VCaP (cell line): ENCODE measurements at regions not wholly inside any gene's neighbourhood (a gene's known extent, or its start where the extent isn't known, plus 50 kb on each side); places are given as distances from the start of the nearest gene placed in this dataset.

Source experiments
- H3K27ac ChIP-seq: fragments of 450-650 bp; 2 replicates; pipeline ENCODE4 v1.5.1; 2017
- TF ChIP-seq, protein P1 (sequence below): fragments of 450-650 bp; conservative IDR thresholded peaks from 2 replicates; pipeline ENCODE4 v1.5.1; 2017; ENCODE audit warnings: mild to moderate bottlenecking, moderate library complexity

DNA sequence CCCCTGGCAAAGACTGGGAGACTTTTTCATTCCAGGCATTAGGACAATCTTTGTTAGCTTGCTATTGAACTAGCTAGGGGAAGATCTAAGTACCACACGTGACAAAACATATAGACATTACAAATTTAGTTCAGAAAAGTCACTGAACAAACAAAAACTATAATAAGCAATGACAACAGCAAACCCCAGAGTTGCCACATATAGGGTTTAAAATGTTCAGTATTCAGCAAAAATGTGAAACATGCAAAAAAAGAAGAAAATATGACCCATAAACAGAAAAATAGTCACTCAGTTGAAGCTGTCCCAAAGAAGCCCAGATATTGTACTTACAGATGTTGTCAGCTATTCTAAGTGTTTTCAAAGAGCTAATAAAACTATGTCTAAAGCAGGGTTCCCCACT, 431.1 kb upstream of the CDH2 start:
- TF ChIP-seq, protein P1, sequence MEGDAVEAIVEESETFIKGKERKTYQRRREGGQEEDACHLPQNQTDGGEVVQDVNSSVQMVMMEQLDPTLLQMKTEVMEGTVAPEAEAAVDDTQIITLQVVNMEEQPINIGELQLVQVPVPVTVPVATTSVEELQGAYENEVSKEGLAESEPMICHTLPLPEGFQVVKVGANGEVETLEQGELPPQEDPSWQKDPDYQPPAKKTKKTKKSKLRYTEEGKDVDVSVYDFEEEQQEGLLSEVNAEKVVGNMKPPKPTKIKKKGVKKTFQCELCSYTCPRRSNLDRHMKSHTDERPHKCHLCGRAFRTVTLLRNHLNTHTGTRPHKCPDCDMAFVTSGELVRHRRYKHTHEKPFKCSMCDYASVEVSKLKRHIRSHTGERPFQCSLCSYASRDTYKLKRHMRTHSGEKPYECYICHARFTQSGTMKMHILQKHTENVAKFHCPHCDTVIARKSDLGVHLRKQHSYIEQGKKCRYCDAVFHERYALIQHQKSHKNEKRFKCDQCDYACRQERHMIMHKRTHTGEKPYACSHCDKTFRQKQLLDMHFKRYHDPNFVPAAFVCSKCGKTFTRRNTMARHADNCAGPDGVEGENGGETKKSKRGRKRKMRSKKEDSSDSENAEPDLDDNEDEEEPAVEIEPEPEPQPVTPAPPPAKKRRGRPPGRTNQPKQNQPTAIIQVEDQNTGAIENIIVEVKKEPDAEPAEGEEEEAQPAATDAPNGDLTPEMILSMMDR = no peak
- H3K27ac ChIP-seq = no peak overlapping the region

DNA sequence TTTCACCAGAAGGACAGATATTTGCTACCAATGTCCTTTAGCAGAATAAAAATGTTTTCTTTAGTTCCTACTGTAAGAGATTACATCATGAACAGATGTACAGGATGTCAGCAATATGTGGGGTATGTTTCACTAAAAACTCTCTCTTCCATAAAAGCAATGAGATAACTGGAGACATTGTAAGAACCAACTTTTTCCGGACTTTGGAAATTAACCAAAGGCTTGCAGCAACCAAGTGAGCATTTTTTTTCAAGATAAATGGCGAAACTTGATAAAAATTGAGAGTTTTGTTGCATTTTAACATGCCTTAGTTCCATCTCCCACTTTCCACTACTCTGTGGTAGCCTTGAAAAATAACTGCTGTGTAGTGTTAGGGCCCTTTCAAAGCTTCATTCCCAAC, 429.8 kb upstream of the CDH2 start:
- H3K27ac ChIP-seq = no peak overlapping the region
- TF ChIP-seq, protein P1 = no peak

DNA sequence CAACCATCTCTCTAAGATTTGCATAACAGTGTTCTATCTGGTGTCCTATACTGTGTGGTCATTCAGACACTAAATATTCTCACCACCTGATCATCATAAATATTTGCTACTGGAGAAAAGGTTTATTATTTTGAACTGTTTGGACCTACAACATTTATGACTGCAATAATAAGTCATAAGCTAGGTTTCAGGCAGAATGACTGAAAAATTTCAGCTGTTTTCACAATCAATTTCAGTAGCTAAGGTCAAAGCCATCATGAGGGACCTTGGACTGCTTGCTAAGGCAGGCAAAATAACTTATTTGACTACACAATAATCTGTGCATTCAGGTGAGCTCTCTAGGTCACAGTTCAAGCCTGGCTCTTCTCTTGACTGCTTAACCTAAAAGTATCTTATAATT, 425.5 kb upstream of the CDH2 start:
- TF ChIP-seq, protein P1 = no peak
- no peak overlapping the region for H3K27ac ChIP-seq

DNA sequence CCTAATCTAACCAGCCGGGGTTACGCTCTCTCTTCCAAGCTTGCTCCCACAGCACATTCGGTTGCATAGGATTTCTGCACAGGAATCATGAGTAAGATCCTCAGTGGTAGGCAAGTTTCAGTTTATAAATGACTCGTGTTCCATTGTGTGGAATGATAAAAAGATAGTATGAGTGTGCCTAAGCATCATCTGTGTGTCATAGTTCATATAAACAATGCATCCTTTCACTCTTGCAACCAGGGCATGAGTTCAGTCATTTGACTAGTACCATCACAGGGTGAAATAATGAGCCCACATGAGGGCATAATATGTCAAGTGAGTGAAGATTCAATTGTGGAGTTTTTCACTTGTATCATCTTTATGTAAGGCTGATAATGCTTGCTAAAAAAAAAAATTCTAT, 417.1 kb upstream of the CDH2 start:
- TF ChIP-seq, protein P1 = no peak
- no peak overlapping the region for H3K27ac ChIP-seq

DNA sequence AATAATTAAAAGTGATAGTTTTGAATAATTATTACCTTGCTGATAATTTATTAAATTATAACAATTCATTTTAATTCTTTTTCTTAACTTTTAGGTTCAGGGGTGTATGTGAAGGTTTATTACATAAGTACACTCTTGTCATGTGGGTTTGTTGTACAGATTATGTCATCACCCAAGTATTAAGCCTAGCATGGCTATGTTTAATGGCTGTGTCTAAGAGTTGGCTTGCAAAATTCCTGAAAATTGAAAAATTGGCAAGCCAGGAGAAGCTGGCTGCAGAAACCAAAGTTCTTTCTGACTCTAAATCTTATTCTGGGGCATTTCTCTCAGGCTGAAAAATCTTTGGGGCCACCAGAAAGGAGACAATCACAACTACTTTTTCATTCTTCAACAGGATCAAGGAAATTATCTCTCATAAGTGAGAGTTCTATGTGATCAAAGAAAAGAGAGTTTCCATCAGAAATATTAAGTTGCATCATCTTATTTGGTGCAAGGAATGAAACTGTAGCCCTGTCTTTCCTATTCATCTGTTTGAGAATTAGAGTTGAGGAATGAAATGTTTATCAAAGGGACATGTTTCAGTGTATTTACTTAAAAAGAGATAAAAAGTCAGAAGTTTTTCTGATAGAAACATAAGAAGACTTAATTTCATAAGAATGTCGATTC, 412.1 kb upstream of the CDH2 start:
- no peak overlapping the region for H3K27ac ChIP-seq
- TF ChIP-seq, protein P1 = no peak

DNA sequence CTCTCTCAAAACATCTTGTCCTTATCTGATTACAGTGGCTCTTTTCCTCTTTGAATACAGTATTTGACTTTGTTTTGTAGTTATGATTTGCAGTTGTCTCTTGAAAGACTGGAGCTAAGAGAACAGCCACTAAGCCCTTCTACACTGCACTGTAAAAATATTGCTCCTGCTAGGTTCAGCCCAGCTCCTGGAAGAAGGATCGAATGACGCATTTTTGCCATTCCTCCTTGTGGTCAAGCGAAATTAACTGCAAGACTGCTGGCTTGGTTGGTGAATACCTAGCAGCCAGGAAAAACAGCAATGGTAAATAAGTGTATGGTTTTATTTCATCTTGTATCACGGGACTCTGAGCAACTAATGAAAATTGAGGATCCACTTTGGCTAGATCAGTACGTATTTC, 407.8 kb upstream of the CDH2 start:
- TF ChIP-seq, protein P1 = no peak
- no peak overlapping the region for H3K27ac ChIP-seq

DNA sequence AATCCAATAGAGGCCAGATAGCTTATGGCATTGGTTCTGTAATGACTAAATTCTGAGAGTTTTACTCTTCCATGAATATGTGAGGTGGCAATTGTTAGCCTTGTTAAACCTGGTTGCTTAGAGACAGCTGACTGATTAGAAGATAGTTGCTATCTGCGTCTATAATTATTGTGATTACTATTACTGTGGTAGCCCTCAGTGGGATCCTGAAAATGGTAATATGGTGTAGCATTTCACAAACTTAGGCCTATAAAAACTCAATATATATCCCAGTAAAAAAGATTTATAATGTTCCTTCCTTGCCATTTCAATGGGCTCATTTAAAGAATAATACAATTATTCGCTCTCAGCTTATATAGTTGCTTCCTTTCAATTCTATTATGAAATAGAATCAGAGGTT, 405.8 kb upstream of the CDH2 start:
- TF ChIP-seq, protein P1 = no peak
- no peak overlapping the region for H3K27ac ChIP-seq
